ENCODE measurements at regions not wholly inside any gene's neighbourhood (a gene's known extent, or its start where the extent isn't known, plus 50 kb on each side); places are given as distances from the start of the nearest gene placed in this dataset.

DNA sequence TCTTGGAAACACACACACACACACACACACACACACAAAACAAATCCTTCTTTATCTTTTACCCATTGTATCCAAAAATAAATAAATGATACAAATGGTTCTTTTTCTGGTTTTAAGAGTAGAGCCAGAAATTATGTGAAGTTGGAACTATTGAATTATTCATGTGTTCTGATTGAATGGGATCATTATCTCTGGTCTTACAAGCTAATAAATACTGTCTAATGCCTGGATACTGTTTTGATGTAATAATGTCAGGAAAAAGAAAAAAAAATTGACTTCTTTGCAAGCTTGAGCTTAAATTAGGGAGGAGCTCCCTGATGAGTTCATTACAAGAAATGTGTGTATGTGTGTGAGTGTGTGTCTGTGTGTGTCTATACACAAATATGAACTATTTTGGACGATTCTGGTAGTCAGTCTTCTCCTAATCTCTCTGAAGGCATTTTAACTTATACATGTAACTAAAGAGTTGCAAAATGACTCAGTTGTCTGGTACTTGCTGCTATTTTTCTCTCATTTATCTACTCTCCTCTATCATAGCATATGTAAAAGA is 507.2 kb upstream of the AGTR1 start:
- Histone ChIP-seq H3K27me3 (ENCODE audit: low read length) (no peaks in the 10 kb centered on the region), H3K4me2 (ENCODE audit: low read depth, low read length, poor library complexity, severe bottlenecking) (no peak overlapping the region), H3K4me1 (ENCODE audit: low read length) (no peaks in the 10 kb centered on the region), H3K9ac (ENCODE audit: low read length) (no peak overlapping the region), H3K9me2 (replicated peaks; ENCODE audit: insufficient read depth, low read length) (no peaks in the 10 kb centered on the region), H3K79me2 (ENCODE audit: low read length) (no peaks in the 10 kb centered on the region), H3K27ac (ENCODE audit: low read length) (no peak overlapping the region), H2AFZ (ENCODE audit: low read length) (no peak overlapping the region), H3K9me3 (ENCODE audit: low read length) (no peaks in the 10 kb centered on the region), H3K4me3 (ENCODE audit: low read length) (no peak overlapping the region), H3K36me3 (ENCODE audit: insufficient read depth, low read length) (no peaks in the 10 kb centered on the region), H4K20me1 (ENCODE audit: insufficient read depth, low read depth, low read length) (no peaks in the 10 kb centered on the region)
- DNase-seq = no peak

DNA sequence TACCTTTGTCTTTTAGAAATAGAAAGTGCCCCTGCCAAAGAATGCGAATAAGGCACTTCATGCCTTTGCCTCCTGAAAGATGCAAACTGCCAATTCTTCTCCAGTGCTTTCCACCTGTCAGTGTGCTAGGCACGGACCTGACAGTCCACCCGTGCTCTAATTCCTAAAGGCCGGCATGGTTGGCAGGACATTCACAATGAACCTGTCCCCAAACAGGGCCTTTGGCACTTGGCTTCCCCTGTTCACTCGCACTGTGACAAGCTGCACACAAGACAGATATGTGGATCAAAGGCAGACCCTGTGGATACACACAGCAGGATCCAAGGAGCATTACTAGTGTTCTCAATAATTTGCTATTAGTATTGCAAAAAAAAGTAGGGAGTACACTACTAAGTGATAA is 505.7 kb upstream of the AGTR1 start:
- Histone ChIP-seq H3K27me3 (ENCODE audit: low read length) (no peaks in the 10 kb centered on the region), H3K36me3 (ENCODE audit: insufficient read depth, low read length) (no peaks in the 10 kb centered on the region)

GRCh38 chr3:148197061-148197460 is 500.6 kb upstream of the AGTR1 start:
- Histone ChIP-seq H2AFZ (ENCODE audit: low read length) (no peak overlapping the region), H3K9me2 (replicated peaks; ENCODE audit: insufficient read depth, low read length) (no peaks in the 10 kb centered on the region), H3K79me2 (ENCODE audit: low read length) (no peaks in the 10 kb centered on the region), H3K4me1 (ENCODE audit: low read length) (peaks cover 9% of the 10 kb centered on the region), H3K27me3 (ENCODE audit: low read length) (no peaks in the 10 kb centered on the region), H3K27ac (ENCODE audit: low read length) (no peak overlapping the region), H4K20me1 (ENCODE audit: insufficient read depth, low read depth, low read length) (no peaks in the 10 kb centered on the region), H3K4me3 (ENCODE audit: low read length) (no peak overlapping the region), H3K36me3 (ENCODE audit: insufficient read depth, low read length) (no peaks in the 10 kb centered on the region), H3K4me2 (ENCODE audit: low read depth, low read length, poor library complexity, severe bottlenecking) (no peak overlapping the region), H3K9me3 (ENCODE audit: low read length) (no peaks in the 10 kb centered on the region), H3K9ac (ENCODE audit: low read length) (no peak overlapping the region)
- DNase-seq = no peak

More for the DNA sequence above, 505.7 kb upstream of the AGTR1 start:
- Histone ChIP-seq H3K4me1 (ENCODE audit: low read length) (no peaks in the 10 kb centered on the region), H4K20me1 (ENCODE audit: insufficient read depth, low read depth, low read length) (no peaks in the 10 kb centered on the region), H3K4me3 (ENCODE audit: low read length) (no peak overlapping the region), H3K4me2 (ENCODE audit: low read depth, low read length, poor library complexity, severe bottlenecking) (no peak overlapping the region), H2AFZ (ENCODE audit: low read length) (no peak overlapping the region), H3K9ac (ENCODE audit: low read length) (no peak overlapping the region), H3K9me2 (replicated peaks; ENCODE audit: insufficient read depth, low read length) (no peaks in the 10 kb centered on the region), H3K9me3 (ENCODE audit: low read length) (no peaks in the 10 kb centered on the region), H3K27ac (ENCODE audit: low read length) (no peak overlapping the region), H3K79me2 (ENCODE audit: low read length) (no peaks in the 10 kb centered on the region)
- no peak for DNase-seq

GRCh38 chr3:148202386-148202785 is 495.3 kb upstream of the AGTR1 start:
- Histone ChIP-seq H3K27me3 (ENCODE audit: low read length) (no peaks in the 10 kb centered on the region), H3K4me2 (ENCODE audit: low read depth, low read length, poor library complexity, severe bottlenecking) (no peak overlapping the region), H2AFZ (ENCODE audit: low read length) (no peak overlapping the region), H4K20me1 (ENCODE audit: insufficient read depth, low read depth, low read length) (no peaks in the 10 kb centered on the region), H3K79me2 (ENCODE audit: low read length) (no peaks in the 10 kb centered on the region), H3K4me3 (ENCODE audit: low read length) (no peak overlapping the region), H3K9ac (ENCODE audit: low read length) (no peak overlapping the region), H3K9me2 (replicated peaks; ENCODE audit: insufficient read depth, low read length) (no peaks in the 10 kb centered on the region), H3K27ac (ENCODE audit: low read length) (no peak overlapping the region), H3K9me3 (ENCODE audit: low read length) (no peaks in the 10 kb centered on the region), H3K4me1 (ENCODE audit: low read length) (peaks cover 9% of the 10 kb centered on the region), H3K36me3 (ENCODE audit: insufficient read depth, low read length) (no peaks in the 10 kb centered on the region)
- peak; percentile 82 for DNase-seq

DNA sequence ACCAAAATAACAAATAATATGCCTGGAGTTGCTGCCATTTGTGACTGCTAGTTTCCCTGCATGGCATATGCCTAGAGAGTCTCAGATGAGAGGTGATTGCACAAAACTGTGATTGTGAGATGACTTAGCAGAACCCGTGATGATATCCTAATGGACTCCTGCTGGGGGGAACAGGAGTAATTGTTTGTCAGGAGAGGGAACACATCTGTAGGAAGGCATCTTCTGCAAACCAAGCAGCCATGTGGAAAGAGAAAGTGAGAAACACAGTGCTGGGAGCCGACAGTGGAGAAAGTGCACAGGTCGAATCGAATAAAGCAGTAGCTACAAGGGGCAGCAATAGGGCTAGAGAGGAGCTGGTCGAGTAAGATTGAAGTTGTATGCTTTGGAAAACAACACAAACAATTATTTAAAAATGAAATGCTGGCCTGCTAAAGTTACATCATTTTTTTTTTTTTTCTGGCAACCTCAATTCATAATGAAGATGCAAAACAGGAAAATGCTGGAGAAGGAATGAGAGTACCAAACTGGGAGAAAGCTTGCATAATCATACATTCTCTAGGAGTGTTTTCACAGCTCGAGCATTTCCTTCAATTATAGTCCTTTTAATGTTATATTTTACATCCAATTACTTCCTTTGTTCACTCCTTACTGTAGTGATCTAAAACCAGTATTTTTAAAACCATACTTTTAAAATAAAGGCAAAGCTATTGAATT is 494.2 kb upstream of the AGTR1 start:
- H3K79me2 ChIP-seq (ENCODE audit: low read length) = no peaks in the 10 kb centered on the region
- no peaks in the 10 kb centered on the region for H3K9me3 ChIP-seq (ENCODE audit: low read length)
- H4K20me1 ChIP-seq (ENCODE audit: insufficient read depth, low read depth, low read length) = no peaks in the 10 kb centered on the region
- H3K27me3 ChIP-seq (ENCODE audit: low read length) = no peaks in the 10 kb centered on the region
- no peak overlapping the region for H3K27ac ChIP-seq (ENCODE audit: low read length)
- H3K9me2 ChIP-seq (replicated peaks; ENCODE audit: insufficient read depth, low read length) = no peaks in the 10 kb centered on the region
- H3K36me3 ChIP-seq (ENCODE audit: insufficient read depth, low read length) = no peaks in the 10 kb centered on the region
- peaks cover 9% of the 10 kb centered on the region for H3K4me1 ChIP-seq (ENCODE audit: low read length)
- H3K4me2 ChIP-seq (ENCODE audit: low read depth, low read length, poor library complexity, severe bottlenecking) = no peak overlapping the region
- H3K9ac ChIP-seq (ENCODE audit: low read length) = no peak overlapping the region
- no peak for DNase-seq
- no peak overlapping the region for H2AFZ ChIP-seq (ENCODE audit: low read length)
- H3K4me3 ChIP-seq (ENCODE audit: low read length) = no peak overlapping the region

- H3K9me3 ChIP-seq (ENCODE audit: low read length) = no peaks in the 10 kb centered on the region
- no peak overlapping the region for H2AFZ ChIP-seq (ENCODE audit: low read length)
- DNase-seq = no peak
- H4K20me1 ChIP-seq (ENCODE audit: insufficient read depth, low read depth, low read length) = no peaks in the 10 kb centered on the region
- no peak overlapping the region for H3K9ac ChIP-seq (ENCODE audit: low read length)
- no peaks in the 10 kb centered on the region for H3K9me2 ChIP-seq (replicated peaks; ENCODE audit: insufficient read depth, low read length)
- no peak overlapping the region for H3K4me3 ChIP-seq (ENCODE audit: low read length)
- no peaks in the 10 kb centered on the region for H3K79me2 ChIP-seq (ENCODE audit: low read length)
- peaks cover 9% of the 10 kb centered on the region for H3K4me1 ChIP-seq (ENCODE audit: low read length)
- H3K36me3 ChIP-seq (ENCODE audit: insufficient read depth, low read length) = no peaks in the 10 kb centered on the region
- H3K27ac ChIP-seq (ENCODE audit: low read length) = no peak overlapping the region
- no peaks in the 10 kb centered on the region for H3K27me3 ChIP-seq (ENCODE audit: low read length)
- no peak overlapping the region for H3K4me2 ChIP-seq (ENCODE audit: low read depth, low read length, poor library complexity, severe bottlenecking)
Measured at GRCh38 chr3:148204131-148204530, 493.6 kb upstream of the AGTR1 start.

DNA sequence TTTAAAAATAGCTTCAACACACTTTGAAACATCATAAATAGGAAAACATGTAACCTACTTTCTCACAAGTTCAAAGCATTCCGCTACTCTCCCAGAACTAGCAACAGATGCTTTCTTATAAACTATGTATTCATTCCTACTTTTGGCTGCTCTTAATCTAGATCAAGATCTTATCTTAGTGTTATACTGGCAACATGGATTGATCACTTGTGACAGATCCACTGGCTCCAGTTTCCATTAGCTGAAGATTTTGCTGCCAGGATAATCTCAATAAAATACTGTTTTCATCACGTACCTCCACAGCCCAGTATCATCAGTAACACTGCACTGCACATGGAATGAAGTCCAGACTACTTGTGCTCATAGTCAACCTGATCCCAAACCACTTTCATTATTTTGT is 491.7 kb upstream of the AGTR1 start:
- Histone ChIP-seq H3K4me2 (ENCODE audit: low read depth, low read length, poor library complexity, severe bottlenecking) (no peak overlapping the region), H4K20me1 (ENCODE audit: insufficient read depth, low read depth, low read length) (no peaks in the 10 kb centered on the region), H3K27ac (ENCODE audit: low read length) (no peak overlapping the region), H3K79me2 (ENCODE audit: low read length) (no peaks in the 10 kb centered on the region), H3K27me3 (ENCODE audit: low read length) (no peaks in the 10 kb centered on the region), H3K4me3 (ENCODE audit: low read length) (no peak overlapping the region), H2AFZ (ENCODE audit: low read length) (no peak overlapping the region), H3K9me2 (replicated peaks; ENCODE audit: insufficient read depth, low read length) (no peaks in the 10 kb centered on the region), H3K4me1 (ENCODE audit: low read length) (peaks cover 8% of the 10 kb centered on the region), H3K9me3 (ENCODE audit: low read length) (no peaks in the 10 kb centered on the region), H3K36me3 (ENCODE audit: insufficient read depth, low read length) (no peaks in the 10 kb centered on the region), H3K9ac (ENCODE audit: low read length) (no peak overlapping the region)
- no peak for DNase-seq

DNA sequence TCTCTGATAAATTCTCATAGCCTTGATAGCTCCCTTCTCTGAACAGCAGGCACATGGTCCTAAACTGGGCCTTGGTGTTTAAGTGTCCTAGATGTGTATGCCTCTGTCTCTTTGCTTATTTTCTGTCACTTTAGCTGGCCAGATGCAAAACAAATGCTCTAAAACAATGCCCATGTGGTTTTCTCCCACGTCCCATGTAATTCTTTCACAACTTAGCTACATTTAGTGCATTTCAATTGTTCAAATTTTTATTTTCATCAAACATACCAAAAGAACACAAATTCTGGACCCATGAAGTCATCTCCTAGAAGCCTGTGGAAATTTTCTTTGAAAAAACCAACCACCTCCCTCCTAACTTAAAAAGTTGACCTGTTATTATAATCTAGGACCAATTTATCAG is 491.3 kb upstream of the AGTR1 start:
- no peak overlapping the region for H2AFZ ChIP-seq (ENCODE audit: low read length)
- H3K79me2 ChIP-seq (ENCODE audit: low read length) = no peaks in the 10 kb centered on the region
- H3K4me2 ChIP-seq (ENCODE audit: low read depth, low read length, poor library complexity, severe bottlenecking) = no peak overlapping the region
- H3K4me3 ChIP-seq (ENCODE audit: low read length) = no peak overlapping the region
- H3K9ac ChIP-seq (ENCODE audit: low read length) = no peak overlapping the region
- no peaks in the 10 kb centered on the region for H3K9me2 ChIP-seq (replicated peaks; ENCODE audit: insufficient read depth, low read length)
- no peak for DNase-seq
- H3K4me1 ChIP-seq (ENCODE audit: low read length) = peaks cover 3% of the 10 kb centered on the region
- no peaks in the 10 kb centered on the region for H3K36me3 ChIP-seq (ENCODE audit: insufficient read depth, low read length)
- no peaks in the 10 kb centered on the region for H3K27me3 ChIP-seq (ENCODE audit: low read length)
- no peaks in the 10 kb centered on the region for H3K9me3 ChIP-seq (ENCODE audit: low read length)
- H4K20me1 ChIP-seq (ENCODE audit: insufficient read depth, low read depth, low read length) = no peaks in the 10 kb centered on the region
- H3K27ac ChIP-seq (ENCODE audit: low read length) = no peak overlapping the region

Data from Karpas-422 (cell line).